ENCODE measurements at regions not wholly inside any gene's neighbourhood (a gene's known extent, or its start where the extent isn't known, plus 50 kb on each side); places are given as distances from the start of the nearest gene placed in this dataset.

DNA sequence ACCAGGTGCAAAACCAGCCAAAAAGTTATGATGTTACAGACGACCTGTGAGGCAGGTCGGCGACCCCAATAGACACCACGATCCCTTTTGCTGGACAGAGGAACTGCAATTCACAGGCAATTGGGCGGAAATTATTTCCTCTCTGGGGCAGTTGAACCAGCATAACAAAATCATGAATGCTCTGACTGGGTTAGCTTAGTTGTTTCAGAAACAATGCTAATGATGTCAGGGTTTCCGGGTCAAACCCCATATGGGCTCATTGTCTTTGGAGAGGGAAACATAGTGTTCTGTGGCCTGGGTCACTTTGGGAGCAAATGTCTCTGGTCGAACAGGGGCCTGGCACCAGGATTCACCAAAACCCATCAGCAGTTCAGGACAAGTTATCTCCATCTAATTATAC is 669.1 kb upstream of the NRP1 start:
- H3K9me3 ChIP-seq (replicated peaks), result peaks cover 6% of the 10 kb centered on the region
- H3K4me3 ChIP-seq, result no peak overlapping the region
- no peaks in the 10 kb centered on the region for H3K4me1 ChIP-seq
- no peak for DNase-seq
- TF ChIP-seq, protein P1, sequence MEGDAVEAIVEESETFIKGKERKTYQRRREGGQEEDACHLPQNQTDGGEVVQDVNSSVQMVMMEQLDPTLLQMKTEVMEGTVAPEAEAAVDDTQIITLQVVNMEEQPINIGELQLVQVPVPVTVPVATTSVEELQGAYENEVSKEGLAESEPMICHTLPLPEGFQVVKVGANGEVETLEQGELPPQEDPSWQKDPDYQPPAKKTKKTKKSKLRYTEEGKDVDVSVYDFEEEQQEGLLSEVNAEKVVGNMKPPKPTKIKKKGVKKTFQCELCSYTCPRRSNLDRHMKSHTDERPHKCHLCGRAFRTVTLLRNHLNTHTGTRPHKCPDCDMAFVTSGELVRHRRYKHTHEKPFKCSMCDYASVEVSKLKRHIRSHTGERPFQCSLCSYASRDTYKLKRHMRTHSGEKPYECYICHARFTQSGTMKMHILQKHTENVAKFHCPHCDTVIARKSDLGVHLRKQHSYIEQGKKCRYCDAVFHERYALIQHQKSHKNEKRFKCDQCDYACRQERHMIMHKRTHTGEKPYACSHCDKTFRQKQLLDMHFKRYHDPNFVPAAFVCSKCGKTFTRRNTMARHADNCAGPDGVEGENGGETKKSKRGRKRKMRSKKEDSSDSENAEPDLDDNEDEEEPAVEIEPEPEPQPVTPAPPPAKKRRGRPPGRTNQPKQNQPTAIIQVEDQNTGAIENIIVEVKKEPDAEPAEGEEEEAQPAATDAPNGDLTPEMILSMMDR (IDR thresholded peaks at IDR 0.05; ENCODE audit: borderline replicate concordance), result no peak
- no peaks in the 10 kb centered on the region for H3K36me3 ChIP-seq
- intact Hi-C loops (cut with micrococcal nuclease), result no loop called here
- no peak overlapping the region for H3K27ac ChIP-seq (replicated peaks)
- H3K27me3 ChIP-seq (ENCODE audit: low read depth), result no peaks in the 10 kb centered on the region

DNA sequence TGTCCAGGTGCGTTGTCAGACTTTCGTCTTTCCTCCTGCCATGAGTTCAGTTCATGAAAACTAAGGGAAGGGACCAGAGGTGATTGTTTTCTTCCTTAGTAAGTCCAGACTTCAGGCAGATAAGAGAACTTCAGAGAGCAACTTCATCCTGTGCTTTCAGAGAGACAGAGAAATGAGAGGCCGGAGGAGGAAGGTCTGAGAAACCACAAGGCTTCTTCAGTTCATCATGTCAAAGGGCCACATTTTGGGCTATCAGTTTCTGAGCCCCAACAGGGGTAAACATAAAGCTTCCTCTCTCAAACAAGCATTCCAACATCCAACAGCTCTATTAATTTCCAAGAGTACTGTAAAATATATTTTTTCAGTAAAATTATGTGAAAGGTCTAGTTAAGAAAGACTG is 668.4 kb upstream of the NRP1 start:
- no peak for DNase-seq
- H3K9me3 ChIP-seq (replicated peaks), result peaks cover 6% of the 10 kb centered on the region
- intact Hi-C loops (cut with micrococcal nuclease), result no loop called here
- no peak overlapping the region for H3K27ac ChIP-seq (replicated peaks)
- no peaks in the 10 kb centered on the region for H3K36me3 ChIP-seq
- no peaks in the 10 kb centered on the region for H3K4me1 ChIP-seq
- no peaks in the 10 kb centered on the region for H3K27me3 ChIP-seq (ENCODE audit: low read depth)
- TF ChIP-seq, protein P1 (IDR thresholded peaks at IDR 0.05; ENCODE audit: borderline replicate concordance), result no peak
- no peak overlapping the region for H3K4me3 ChIP-seq

DNA sequence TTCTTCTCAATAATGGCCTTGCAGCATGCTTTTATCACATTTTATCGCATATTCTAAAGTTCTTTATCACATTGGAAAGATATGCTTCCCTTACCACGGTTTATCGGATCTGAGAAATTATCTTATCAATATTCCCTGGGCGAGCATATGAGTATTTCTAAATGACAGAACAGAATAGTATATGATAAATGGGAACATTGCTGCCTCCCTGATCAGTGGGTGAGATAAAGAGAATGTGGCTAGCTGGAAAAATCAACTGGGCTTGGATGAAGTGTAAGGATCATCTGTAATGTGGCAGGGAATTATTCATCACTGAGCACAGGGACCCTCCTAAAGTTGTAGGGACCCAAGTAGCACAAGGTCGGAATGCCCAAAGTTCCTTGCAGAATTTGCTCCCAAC is 667.4 kb upstream of the NRP1 start:
- H3K4me1 ChIP-seq, result no peaks in the 10 kb centered on the region
- TF ChIP-seq, protein P1 (IDR thresholded peaks at IDR 0.05; ENCODE audit: borderline replicate concordance), result no peak
- intact Hi-C loops (cut with micrococcal nuclease), result no loop called here
- H3K36me3 ChIP-seq, result no peaks in the 10 kb centered on the region
- H3K27me3 ChIP-seq (ENCODE audit: low read depth), result no peaks in the 10 kb centered on the region
- no peak overlapping the region for H3K27ac ChIP-seq (replicated peaks)
- H3K4me3 ChIP-seq, result no peak overlapping the region
- peaks cover 6% of the 10 kb centered on the region for H3K9me3 ChIP-seq (replicated peaks)
- DNase-seq, result no peak

DNA sequence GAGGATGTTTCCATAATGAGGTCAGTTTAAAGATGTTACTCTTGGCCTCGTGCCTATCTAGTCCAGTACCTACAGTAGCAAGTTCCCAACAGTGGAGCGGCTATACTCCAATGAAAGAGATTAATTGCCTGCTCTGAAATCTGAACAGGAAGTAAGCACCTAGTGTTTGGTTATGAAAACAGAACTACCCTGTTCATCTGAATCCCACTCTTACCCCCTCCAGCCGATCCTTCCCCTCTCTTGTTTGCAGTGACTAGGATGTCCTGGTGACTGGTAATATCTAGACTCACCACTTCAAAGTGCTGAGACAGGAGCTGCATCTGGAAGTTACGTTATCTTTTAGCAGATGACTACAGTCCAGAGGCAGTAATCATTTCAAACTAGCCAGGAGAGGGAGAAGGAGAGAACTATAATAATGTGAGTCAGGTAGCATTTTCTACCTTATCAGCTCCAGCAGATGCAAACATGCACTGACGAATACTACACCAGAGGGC is 666.7 kb upstream of the NRP1 start:
- no peak overlapping the region for H3K27ac ChIP-seq (replicated peaks)
- H3K36me3 ChIP-seq, result no peaks in the 10 kb centered on the region
- no peak overlapping the region for H3K4me3 ChIP-seq
- no peak for DNase-seq
- TF ChIP-seq, protein P1 (IDR thresholded peaks at IDR 0.05; ENCODE audit: borderline replicate concordance), result no peak
- H3K9me3 ChIP-seq (replicated peaks), result peaks cover 6% of the 10 kb centered on the region
- no peaks in the 10 kb centered on the region for H3K27me3 ChIP-seq (ENCODE audit: low read depth)
- H3K4me1 ChIP-seq, result no peaks in the 10 kb centered on the region
- intact Hi-C loops (cut with micrococcal nuclease), result no loop called here

DNA sequence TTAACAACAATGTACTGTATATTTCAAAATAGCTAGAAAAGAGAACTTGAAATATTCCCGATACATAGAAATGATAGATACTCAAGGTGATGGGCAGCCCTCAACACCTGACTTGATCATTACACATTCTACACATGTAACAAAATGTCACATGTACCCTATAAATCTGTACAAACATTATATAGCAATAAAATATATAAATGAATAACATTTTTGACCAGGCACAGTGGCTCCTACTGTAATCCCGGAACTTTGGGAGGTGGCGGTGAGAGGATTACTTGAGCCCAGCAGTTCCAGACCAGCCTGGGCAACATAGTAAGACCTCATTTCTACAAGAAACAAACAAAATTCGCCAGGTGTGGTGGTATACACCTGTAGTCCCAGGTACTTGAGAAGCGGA is 659.5 kb upstream of the NRP1 start:
- intact Hi-C loops (cut with micrococcal nuclease), result no loop called here
- H3K36me3 ChIP-seq, result no peaks in the 10 kb centered on the region
- no peaks in the 10 kb centered on the region for H3K9me3 ChIP-seq (replicated peaks)
- no peak overlapping the region for H3K27ac ChIP-seq (replicated peaks)
- no peaks in the 10 kb centered on the region for H3K27me3 ChIP-seq (ENCODE audit: low read depth)
- DNase-seq, result no peak
- H3K4me3 ChIP-seq, result no peak overlapping the region
- TF ChIP-seq, protein P1 (IDR thresholded peaks at IDR 0.05; ENCODE audit: borderline replicate concordance), result no peak
- no peaks in the 10 kb centered on the region for H3K4me1 ChIP-seq

DNA sequence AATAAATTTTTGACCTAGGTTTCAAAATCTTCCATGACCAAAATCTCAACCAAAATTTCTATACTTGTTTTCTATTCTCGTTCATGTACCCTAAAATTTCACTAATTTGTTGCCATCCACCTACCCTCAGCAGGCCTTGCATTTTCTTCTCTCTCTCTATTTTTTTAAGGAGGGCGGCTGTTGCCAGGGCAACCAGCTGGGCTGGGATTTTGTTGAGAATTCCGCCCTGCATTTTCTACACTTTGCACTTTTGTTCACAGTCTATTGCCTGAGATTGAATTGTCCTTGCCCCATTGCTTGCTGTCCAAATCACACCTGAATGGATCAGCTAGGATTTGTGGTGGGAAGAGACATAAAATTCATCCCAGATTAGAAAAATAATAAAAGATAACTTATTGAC is 657.5 kb upstream of the NRP1 start:
- intact Hi-C loops (cut with micrococcal nuclease), result no loop called here
- Histone ChIP-seq H3K36me3 (no peaks in the 10 kb centered on the region), H3K4me3 (no peak overlapping the region), H3K4me1 (no peaks in the 10 kb centered on the region), H3K9me3 (replicated peaks) (no peaks in the 10 kb centered on the region), H3K27me3 (ENCODE audit: low read depth) (no peaks in the 10 kb centered on the region), H3K27ac (replicated peaks) (no peak overlapping the region)
- no peak for DNase-seq
- TF ChIP-seq, protein P1 (IDR thresholded peaks at IDR 0.05; ENCODE audit: borderline replicate concordance), result no peak

Data from left ventricle myocardium inferior (tissue), 1 donor.